Putamen (tissue), 1 donor: ENCODE measurements at regions not wholly inside any gene's neighbourhood (a gene's known extent, or its start where the extent isn't known, plus 50 kb on each side); places are given as distances from the start of the nearest gene placed in this dataset.

Source experiments
- DNase-seq: peaks from one replicate; pipeline ENCODE4 v3.0.0-alpha.2; 2016; ENCODE audit warnings: low spot score

- DNase-seq: no peak
These were observed 137.1 kb downstream of the FOXD1 start for GRCh38 chr5:73311291-73312110.

- DNase-seq: no peak
These were observed 134.8 kb downstream of the TMEM174 start for GRCh38 chr5:73307645-73308355.

GRCh38 chr5:73306741-73307275, 133.8 kb downstream of the TMEM174 start:
- no peak for DNase-seq

- DNase-seq: no peak
These were observed 133.2 kb downstream of the TMEM174 start for GRCh38 chr5:73306078-73306719.

- DNase-seq: no peak
These were observed 132.4 kb downstream of the TMEM174 start for GRCh38 chr5:73305386-73305785.

GRCh38 chr5:73304381-73304780, 131.4 kb downstream of the TMEM174 start:
- no peak for DNase-seq

- no peak for DNase-seq
These were observed 130.4 kb downstream of the TMEM174 start for GRCh38 chr5:73303148-73304079.

- no peak for DNase-seq
These were observed 129.8 kb downstream of the TMEM174 start for GRCh38 chr5:73302797-73303147.

- no peak for DNase-seq
These were observed 128.4 kb downstream of the TMEM174 start for GRCh38 chr5:73301208-73301901.

- no peak for DNase-seq
These were observed 127.6 kb downstream of the TMEM174 start for GRCh38 chr5:73300337-73301207.

GRCh38 chr5:73299665-73300336, 126.8 kb downstream of the TMEM174 start:
- DNase-seq: no peak

GRCh38 chr5:73298772-73299630, 126.0 kb downstream of the TMEM174 start:
- no peak for DNase-seq

GRCh38 chr5:73298251-73298771, 125.3 kb downstream of the TMEM174 start:
- DNase-seq: no peak

GRCh38 chr5:73297430-73297829, 124.4 kb downstream of the TMEM174 start:
- no peak for DNase-seq

- DNase-seq: no peak
These were observed 123.8 kb downstream of the TMEM174 start for GRCh38 chr5:73296772-73297171.

- DNase-seq: no peak
These were observed 122.9 kb downstream of the TMEM174 start for GRCh38 chr5:73295921-73296320.

GRCh38 chr5:73295447-73295846, 122.5 kb downstream of the TMEM174 start:
- no peak for DNase-seq

- DNase-seq: no peak
These were observed 119.9 kb downstream of the TMEM174 start for GRCh38 chr5:73292816-73293459.
